ENCODE measurements at regions not wholly inside any gene's neighbourhood (a gene's known extent, or its start where the extent isn't known, plus 50 kb on each side); places are given as distances from the start of the nearest gene placed in this dataset.

GRCh38 chr5:53291047-53291446 lies 181.5 kb upstream of the MOCS2 start:
- no peak for TF ChIP-seq EZH2 (IDR thresholded peaks at IDR 0.05; ENCODE audit: borderline replicate concordance, low read depth, low read length, poor library complexity, severe bottlenecking)
- TF ChIP-seq CTCF (conservative IDR thresholded peaks at IDR 0.05; ENCODE audit: low read depth, low read length), result no peak
- no peaks in the 10 kb centered on the region for H3K36me3 ChIP-seq (ENCODE audit: insufficient read depth, low read length, poor library complexity, severe bottlenecking)
- no peak overlapping the region for H3K27ac ChIP-seq (ENCODE audit: low read depth, low read length, poor library complexity, severe bottlenecking)
- DNase-seq (ENCODE audit: low spot score), result no peak
- ChIA-PET POLR2A (ENCODE audit: low non-redundant PET) (no interaction called here), CTCF (no interaction called here)
- no peaks in the 10 kb centered on the region for H3K9me3 ChIP-seq (ENCODE audit: low read depth, low read length, poor library complexity, severe bottlenecking)
- no TSS peak for BruUV-seq (replicated peaks)
- no peaks in the 10 kb centered on the region for H3K27me3 ChIP-seq (replicated peaks; ENCODE audit: insufficient read depth, low read depth, low read length, poor library complexity)
- intact Hi-C loops (cut with micrococcal nuclease; ENCODE audit: unreplicated experiment), result no loop called here
- no peaks in the 10 kb centered on the region for H3K4me1 ChIP-seq (ENCODE audit: insufficient read depth, low read length, poor library complexity, severe bottlenecking)
- H3K4me3 ChIP-seq (ENCODE audit: low read depth, low read length, poor library complexity, severe bottlenecking), result no peak overlapping the region

DNA sequence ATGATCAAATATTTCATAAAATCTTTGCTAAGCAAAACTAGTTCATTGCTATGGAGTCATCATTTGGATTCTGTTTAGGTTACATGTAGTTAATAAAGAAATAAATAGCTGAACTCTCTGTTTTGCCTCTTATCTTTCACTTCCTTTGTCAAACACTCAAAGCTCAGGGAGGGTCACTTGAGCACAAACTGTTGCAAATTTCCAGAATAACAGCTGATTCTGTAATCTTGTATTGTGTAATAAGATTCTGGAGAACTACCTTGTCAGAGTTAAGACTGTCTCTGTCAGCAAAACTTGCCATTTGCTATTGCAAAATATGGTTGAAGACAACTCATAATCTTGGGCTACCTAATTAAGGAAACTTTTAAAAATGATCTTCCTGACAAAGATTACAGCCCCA lies 182.0 kb upstream of the MOCS2 start:
- CTCF ChIA-PET, result no interaction called here
- no peak for TF ChIP-seq CTCF (conservative IDR thresholded peaks at IDR 0.05; ENCODE audit: low read depth, low read length)
- no peak for TF ChIP-seq EZH2 (IDR thresholded peaks at IDR 0.05; ENCODE audit: borderline replicate concordance, low read depth, low read length, poor library complexity, severe bottlenecking)
- intact Hi-C loops (cut with micrococcal nuclease; ENCODE audit: unreplicated experiment), result no loop called here
- no peak overlapping the region for H3K4me3 ChIP-seq (ENCODE audit: low read depth, low read length, poor library complexity, severe bottlenecking)
- no TSS peak for BruUV-seq (replicated peaks)
- H3K27ac ChIP-seq (ENCODE audit: low read depth, low read length, poor library complexity, severe bottlenecking), result no peak overlapping the region
- POLR2A ChIA-PET (ENCODE audit: low non-redundant PET), result no interaction called here
- no peaks in the 10 kb centered on the region for H3K9me3 ChIP-seq (ENCODE audit: low read depth, low read length, poor library complexity, severe bottlenecking)
- DNase-seq (ENCODE audit: low spot score), result no peak
- H3K27me3 ChIP-seq (replicated peaks; ENCODE audit: insufficient read depth, low read depth, low read length, poor library complexity), result no peaks in the 10 kb centered on the region
- H3K36me3 ChIP-seq (ENCODE audit: insufficient read depth, low read length, poor library complexity, severe bottlenecking), result no peaks in the 10 kb centered on the region
- H3K4me1 ChIP-seq (ENCODE audit: insufficient read depth, low read length, poor library complexity, severe bottlenecking), result no peaks in the 10 kb centered on the region

- ChIA-PET POLR2A (ENCODE audit: low non-redundant PET) (no interaction called here), CTCF (no interaction called here)
- no peak for DNase-seq (ENCODE audit: low spot score)
- Histone ChIP-seq H3K27ac (ENCODE audit: low read depth, low read length, poor library complexity, severe bottlenecking) (no peak overlapping the region), H3K4me1 (ENCODE audit: insufficient read depth, low read length, poor library complexity, severe bottlenecking) (no peaks in the 10 kb centered on the region), H3K4me3 (ENCODE audit: low read depth, low read length, poor library complexity, severe bottlenecking) (no peak overlapping the region), H3K9me3 (ENCODE audit: low read depth, low read length, poor library complexity, severe bottlenecking) (no peaks in the 10 kb centered on the region), H3K36me3 (ENCODE audit: insufficient read depth, low read length, poor library complexity, severe bottlenecking) (no peaks in the 10 kb centered on the region), H3K27me3 (replicated peaks; ENCODE audit: insufficient read depth, low read depth, low read length, poor library complexity) (no peaks in the 10 kb centered on the region)
- TF ChIP-seq CTCF (conservative IDR thresholded peaks at IDR 0.05; ENCODE audit: low read depth, low read length) (no peak), EZH2 (IDR thresholded peaks at IDR 0.05; ENCODE audit: borderline replicate concordance, low read depth, low read length, poor library complexity, severe bottlenecking) (no peak)
- BruUV-seq (replicated peaks), result no TSS peak
- intact Hi-C loops (cut with micrococcal nuclease; ENCODE audit: unreplicated experiment), result no loop called here
Measured at GRCh38 chr5:53298841-53299240, 181.6 kb upstream of the FST start.
